ENCODE measurements at regions not wholly inside any gene's neighbourhood (a gene's known extent, or its start where the extent isn't known, plus 50 kb on each side); places are given as distances from the start of the nearest gene placed in this dataset.

DNA sequence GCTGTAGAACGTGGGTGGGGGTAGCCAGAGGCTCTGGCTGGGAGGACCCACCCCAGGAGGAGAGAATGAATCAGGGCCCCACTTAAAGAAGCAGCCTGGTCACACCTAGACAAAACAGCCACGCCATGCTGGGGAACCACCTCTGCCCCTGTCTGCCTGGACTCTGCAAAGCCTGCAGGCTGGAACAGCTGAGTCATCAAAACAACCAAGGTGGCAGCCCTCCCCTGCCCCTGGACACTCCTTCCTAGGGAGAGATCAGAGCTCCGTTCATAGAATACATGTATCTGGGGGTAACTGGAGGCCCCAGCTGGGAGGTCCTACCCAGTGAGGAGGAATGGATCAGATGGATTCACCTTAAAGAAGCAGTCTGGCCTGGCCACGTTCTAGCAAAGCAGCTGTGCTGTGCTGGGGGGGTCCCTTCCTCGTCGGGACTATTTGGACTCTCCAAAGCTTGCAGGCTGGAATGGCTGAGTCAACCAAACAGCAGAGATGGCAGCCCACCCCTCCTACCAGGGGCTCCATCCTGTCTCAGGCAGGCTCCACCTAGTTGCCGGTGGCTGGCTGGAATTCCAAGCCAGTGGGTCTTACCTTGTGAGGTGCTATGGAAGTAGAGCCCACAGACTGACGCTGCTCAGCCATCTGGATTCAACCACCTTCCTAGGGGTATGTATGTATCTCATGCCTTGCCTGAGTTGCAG is 50.5 kb upstream of the NT5C1B start:
- TF ChIP-seq, protein P1, sequence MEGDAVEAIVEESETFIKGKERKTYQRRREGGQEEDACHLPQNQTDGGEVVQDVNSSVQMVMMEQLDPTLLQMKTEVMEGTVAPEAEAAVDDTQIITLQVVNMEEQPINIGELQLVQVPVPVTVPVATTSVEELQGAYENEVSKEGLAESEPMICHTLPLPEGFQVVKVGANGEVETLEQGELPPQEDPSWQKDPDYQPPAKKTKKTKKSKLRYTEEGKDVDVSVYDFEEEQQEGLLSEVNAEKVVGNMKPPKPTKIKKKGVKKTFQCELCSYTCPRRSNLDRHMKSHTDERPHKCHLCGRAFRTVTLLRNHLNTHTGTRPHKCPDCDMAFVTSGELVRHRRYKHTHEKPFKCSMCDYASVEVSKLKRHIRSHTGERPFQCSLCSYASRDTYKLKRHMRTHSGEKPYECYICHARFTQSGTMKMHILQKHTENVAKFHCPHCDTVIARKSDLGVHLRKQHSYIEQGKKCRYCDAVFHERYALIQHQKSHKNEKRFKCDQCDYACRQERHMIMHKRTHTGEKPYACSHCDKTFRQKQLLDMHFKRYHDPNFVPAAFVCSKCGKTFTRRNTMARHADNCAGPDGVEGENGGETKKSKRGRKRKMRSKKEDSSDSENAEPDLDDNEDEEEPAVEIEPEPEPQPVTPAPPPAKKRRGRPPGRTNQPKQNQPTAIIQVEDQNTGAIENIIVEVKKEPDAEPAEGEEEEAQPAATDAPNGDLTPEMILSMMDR (IDR thresholded peaks at IDR 0.05): no peak
- TF ChIP-seq POLR2A (IDR thresholded peaks at IDR 0.05) (no peak), POLR2AphosphoS5 (IDR thresholded peaks at IDR 0.05) (no peak)

Data from gastroesophageal sphincter (tissue), 3 donors.